ENCODE measurements at regions not wholly inside any gene's neighbourhood (a gene's known extent, or its start where the extent isn't known, plus 50 kb on each side); places are given as distances from the start of the nearest gene placed in this dataset.
A peak's percentile ranks its signal among the peaks of the same experiment; 100 is the strongest.
"Not testable (repeated sequence)": the region's sequence is repeated elsewhere in the genome, so short reads cannot be mapped to it uniquely, and the experiment has no call there.

DNA sequence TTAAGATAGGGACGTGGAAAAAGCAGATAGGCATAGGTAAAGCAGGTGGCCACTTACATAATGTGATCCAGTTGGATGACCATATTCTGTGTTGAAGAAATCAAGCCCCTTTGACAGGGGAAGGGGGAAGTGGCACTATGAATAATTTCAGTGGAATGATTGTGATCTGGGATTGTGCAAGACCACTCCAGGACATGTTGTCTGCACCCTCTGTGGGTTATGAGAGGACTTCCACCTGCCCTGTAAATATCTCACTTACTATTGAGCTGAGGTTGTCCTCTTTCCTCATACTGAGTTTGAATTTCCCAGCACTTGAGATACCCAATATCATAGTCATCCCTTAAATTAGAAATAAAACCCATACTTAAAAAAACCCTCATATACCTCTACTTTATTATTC lies 220.7 kb downstream of the IRS1 start:
- DNase-seq (ENCODE audit: low read depth) = peak; percentile 96

DNA sequence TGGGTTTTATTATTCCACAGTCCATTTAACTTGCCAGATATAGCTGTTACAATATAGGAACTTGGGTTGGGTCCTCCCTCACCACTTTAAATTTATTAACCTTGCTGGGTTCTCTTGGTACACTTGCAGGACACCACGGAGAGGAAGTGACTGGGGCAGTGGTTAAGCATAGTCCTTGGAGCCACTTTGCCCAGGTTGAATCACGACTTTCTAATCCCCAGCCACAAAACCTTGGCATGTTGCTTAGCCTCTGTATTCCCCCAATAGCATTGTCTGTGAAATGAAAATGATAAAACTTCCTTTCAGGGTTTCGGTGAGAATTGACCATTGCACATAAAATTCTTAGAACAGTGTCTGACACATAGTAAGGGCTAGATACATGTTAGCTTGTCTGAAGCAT lies 221.2 kb downstream of the IRS1 start:
- peak; percentile 78 for DNase-seq (ENCODE audit: low read depth)

DNA sequence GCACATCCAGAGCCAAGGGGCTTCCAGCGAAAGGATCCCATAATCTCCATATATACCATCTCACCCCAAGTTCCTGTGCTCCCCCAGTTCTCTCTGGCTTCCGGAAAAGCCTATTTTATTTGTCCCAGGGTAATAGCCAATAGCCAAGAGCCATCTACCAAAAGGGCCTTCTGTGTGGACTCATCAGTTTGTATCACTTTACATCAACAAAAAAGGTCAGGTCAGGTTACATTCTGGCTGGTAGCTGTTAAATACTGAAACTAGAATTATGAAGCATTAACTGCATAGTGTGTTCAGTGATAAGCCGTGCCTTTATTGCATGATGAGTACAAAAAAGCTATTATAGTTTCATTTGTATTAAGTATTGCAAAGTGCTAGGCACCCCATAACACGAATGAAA lies 223.7 kb downstream of the IRS1 start:
- no peak for DNase-seq (ENCODE audit: low read depth)

DNA sequence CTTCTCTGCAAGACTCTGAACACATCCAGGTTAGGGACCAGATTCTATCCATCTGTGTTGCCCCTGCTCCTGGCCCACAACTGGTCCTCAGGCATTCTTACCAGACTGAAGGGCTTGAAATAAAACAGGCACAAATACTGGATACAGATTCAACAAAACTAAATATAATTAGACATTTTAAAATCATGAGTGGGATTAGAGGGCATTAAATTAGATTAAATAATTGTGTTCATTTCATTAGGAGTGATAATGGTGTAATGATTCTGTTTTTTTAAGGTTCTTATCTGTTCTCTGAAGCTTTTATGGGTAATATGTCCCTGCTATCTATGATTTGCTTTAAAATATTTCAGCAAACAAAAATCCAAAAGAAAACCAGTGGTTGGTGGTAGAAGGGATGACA lies 226.5 kb downstream of the IRS1 start:
- no peak for DNase-seq (ENCODE audit: low read depth)

DNA sequence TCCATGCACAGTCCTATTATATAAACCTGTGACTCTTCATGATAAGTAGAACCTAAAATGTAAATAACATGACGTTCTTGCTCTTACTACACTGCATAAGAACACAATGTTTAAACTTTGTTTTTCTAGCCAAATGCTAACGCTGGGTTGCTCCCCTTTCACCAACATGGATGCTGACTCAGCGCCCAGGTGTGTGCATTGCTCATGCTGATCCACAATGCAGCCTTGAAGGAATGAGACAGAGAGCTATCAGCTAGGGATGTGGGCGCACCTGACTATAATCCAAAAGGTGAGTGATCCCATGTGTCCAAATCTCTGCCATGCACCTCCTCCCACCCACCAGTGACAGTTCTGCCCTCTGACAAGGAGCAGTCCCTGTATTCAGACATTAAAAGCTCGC lies 235.0 kb downstream of the IRS1 start:
- no peak for DNase-seq (ENCODE audit: low read depth)

DNA sequence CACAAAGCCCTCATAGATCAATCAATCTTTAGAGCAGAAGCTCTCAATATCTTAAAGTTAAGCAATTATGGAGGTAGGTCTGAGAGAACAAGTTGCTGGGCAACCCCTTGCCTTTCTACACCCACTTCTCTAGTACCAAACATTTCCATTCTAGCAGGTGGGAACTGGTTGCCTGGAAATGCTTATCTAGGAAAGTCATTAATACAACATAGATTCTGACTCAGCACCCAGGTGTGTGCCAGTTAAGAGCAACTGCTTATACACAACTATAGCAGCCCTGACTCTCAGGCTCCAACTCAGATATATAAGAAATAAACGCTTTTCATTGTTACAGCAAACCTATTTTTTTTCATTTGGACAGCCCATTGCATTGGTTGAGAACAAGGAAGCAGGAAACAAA lies 237.7 kb downstream of the IRS1 start:
- peak; percentile 87 for DNase-seq (ENCODE audit: low read depth)

DNA sequence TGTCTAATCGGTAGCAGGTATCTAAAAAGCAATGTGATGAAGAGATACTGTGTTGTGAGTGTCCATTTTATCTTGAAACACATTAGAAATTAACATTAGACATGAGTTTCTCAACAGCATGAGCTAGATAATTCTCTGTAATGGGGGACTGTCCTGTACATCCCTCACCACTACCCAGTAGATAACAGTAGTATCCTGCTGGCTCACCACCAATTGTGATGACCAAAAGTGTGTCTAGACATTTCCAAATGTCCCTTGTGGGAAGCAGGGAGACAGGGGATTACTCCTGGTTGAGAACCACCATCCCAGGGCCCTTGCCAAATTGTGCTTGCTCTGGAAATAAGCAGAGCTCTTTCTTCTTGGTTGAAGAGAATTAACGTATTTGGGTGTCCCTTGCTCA lies 239.3 kb downstream of the IRS1 start:
- no peak for DNase-seq (ENCODE audit: low read depth)

DNA sequence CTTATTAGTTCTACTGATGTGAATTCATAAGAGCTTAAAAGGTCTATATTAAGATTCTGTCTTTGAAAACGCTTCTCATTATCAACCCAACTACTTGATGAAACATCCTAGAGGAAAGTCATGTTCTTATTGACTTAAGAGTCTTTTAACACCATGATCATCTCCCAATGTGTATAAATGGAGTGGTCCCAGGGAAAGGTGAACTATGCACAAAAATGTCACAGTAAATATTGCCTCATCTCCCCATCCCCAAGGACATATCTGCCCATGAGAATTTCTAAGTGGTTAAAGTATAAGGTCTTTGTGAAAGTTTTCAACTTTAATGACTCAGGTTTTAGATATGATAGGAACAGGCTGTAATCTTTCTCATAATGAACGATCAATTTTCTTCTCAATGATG lies 240.1 kb downstream of the IRS1 start:
- no peak for DNase-seq (ENCODE audit: low read depth)

DNA sequence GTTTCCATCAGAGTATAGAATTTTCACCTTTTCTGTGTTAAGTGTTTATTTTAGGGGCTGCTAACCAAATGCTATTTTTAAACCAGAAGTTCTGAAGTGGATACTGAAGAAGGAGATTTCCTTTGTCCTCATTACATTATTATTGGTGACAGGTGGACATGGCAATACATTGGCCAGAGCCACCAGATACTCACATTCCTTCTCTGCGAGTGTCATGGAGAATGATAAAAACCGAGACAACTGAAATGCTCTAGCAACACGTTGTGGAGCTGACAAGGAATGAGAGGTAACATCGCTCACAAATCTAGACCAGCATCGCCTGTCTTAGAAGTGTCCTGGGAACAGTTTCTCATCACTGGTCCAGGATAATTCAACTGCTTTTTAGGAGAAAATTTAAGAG lies 241.2 kb downstream of the IRS1 start:
- no peak for DNase-seq (ENCODE audit: low read depth)

DNA sequence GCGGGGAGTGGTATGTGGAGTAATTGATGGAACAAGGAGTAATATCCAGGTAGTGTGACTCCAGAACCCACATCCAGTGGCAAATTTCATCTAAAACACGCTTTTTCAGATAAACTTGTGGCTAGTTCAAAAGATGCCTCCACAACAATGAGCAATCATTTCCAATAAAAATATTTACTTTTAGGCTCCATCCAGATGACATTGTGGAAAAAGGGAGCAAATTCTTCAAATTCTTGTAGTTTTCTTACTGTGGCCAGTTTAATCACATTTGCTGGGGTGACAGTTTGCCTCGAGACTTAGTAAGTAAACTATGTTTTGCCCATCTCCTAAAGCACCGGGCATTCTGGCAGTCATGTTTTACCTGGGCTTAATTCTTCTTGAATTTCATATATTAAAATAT lies 243.6 kb downstream of the IRS1 start:
- no peak for DNase-seq (ENCODE audit: low read depth)

DNA sequence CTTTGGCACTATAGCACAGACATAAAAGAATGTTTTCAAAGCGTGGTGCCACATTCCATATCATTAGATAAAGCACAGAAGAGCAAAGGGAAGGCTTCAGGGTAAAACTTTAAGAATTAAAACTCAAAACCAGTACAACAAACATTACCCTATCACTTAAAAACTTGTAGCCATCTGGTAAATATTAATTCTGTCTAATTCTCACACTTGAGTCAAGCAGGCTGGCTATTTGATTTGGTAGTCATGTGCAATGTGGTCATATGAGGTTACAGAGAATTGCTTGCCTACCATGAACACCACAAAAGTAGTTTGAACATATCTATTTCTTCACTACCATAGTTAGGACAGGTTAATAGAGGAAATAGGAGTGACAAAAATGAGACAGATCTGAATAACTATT lies 244.9 kb downstream of the IRS1 start:
- DNase-seq (ENCODE audit: low read depth) = peak; percentile 71

DNA sequence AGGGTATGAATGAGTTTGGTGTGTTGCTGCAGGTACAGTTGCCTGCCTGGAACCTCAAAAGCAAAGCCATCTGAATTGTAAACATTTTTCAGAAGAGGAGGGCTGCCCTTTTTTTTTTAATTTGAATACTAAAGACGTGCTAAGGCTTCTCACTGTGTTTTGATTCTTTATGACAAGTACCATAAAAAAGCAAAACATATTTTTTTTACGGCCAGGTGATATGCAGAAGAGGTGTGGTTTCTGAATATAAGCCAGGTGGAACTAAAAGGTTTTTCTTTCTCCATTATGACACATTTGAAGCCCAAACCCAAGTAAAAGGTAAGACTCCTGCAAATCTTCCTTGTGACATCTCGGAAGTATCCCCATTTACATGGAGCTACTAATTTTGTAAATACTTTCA lies 246.3 kb downstream of the IRS1 start:
- DNase-seq (ENCODE audit: low read depth) = no peak

DNA sequence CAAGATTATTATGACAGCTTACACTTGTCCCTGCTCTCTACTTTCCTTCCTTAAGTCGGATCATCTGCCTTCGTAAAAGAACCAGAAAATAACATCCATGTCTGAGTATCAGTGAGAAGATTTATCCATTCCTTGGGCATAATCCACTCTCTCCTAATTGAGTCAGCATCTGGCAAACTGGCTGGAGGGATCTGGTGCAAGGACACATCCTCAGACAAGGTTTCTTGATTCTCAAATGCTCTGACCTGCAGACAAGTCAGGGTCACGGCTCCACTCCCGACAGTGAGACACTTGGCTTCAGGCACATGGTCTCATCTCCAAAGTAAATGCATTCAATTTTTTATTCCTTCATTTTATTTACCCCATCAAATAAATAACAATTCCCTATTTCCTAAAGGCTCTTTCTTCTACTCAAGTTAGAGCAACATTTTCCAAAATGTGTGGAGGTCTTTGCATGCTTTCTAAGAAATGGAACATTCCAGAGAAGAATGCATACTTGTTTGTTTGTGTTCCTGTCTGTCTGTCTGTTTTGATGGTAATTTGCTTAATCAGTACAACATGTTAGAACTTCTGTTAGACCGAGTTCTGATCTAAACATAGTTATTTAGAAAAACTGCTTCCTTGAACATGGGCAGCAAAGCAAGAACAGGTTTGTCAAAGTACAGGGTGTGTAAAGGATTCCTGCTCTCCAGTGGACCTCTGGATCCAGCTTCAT lies 246.9 kb downstream of the IRS1 start:
- DNase-seq (ENCODE audit: low read depth) = no peak

DNA sequence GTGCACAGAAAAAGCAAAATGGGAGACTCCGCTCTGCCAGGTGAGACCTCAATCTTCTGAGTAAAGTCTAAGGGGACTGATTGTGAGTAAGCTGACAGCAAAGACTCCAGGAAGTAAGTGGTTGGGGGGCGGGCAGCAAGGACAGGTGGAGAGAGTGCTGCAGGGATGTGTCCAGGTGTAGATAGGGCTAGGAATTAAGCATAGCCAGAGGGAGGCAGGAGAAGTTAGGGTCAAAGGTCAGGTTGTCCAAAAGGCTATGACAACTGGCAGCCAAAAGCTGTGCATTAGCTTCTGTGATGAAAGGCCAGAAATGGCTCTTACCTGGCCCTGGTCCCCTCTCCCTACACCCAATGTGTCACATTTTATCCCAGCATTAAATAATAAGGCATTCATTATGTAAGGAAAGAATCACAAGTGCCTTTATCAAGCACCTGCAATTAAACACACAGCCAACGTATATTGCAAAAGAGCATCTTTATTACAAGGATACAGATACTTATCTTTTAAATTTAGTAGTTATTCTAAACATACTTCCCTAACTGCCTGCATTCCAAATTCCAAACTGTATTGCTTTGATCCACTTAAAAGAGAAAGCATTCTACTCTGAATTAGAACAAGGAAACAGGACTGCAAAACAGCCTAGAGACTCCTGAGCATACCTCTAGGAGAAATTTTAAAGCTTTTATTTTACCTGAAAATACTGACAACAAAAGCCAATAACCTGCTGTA lies 247.9 kb downstream of the IRS1 start:
- DNase-seq (ENCODE audit: low read depth) = no peak

DNA sequence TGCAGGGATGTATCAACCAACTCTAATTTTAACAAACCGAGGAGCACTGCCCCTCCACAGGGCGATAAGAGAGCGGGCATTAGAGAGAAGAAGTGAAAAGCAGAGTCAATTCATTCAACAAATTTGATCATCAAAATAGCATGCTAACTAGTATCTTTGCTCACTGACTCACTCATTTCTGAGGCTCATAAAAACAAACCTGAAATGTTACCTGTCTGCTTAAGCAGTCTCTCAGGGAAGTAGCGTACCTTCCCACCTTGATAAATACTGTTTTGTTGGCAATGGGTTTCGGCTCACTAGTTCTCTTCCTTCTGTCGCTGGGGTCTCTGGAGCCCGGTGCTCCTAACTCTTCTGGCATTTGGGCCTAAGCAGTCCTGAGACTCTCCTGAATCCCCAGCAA lies 248.8 kb downstream of the IRS1 start:
- no peak for DNase-seq (ENCODE audit: low read depth)

DNA sequence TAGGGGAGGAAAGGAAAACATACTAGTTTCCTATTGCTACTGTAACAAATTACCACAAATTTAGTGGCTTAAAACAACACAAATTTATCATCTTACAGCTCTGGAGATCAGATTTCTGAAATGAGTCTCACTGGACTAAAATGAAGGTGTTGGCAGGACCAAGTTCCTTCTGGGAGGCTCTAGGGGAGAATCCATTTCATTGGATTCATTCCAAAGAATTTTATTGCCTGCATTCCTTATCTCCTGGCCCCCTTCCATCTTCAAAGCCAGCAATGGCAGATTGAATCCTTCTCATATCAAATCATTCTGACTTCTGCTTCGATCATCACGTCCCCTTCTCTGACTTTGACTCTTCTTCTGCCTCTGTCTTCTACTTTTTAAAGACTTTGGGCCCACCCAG lies 250.9 kb downstream of the IRS1 start:
- no peak for DNase-seq (ENCODE audit: low read depth)

DNA sequence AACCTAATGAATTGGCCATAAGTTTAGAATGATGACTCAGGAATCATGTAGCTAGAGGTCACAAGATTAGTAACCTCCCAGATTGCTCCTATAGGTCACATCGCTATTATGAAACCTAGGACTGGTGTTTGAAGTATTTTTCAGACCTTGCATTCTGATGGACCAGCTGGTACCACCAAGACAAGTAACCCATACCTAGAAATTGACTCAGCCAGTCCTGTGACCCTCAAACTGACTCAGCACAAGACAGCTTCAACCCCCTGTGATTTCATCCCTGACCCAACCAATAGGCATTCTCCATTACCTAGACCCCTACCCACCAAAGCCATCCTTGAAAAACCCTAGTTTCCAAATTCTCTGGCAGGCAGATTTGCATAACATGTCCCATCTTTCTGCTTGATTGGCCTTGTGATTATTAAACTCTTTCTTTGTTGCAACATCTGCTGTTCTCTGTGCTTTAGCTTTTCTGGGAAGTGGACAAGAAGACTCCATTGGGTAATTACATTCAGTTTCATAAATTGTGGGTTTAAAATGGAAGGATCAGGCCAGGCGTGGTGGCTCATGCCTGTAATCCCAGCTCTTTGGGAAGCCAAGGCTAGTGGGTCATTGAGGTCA lies 254.9 kb downstream of the IRS1 start:
- peak; percentile 87 for DNase-seq (ENCODE audit: low read depth)

DNA sequence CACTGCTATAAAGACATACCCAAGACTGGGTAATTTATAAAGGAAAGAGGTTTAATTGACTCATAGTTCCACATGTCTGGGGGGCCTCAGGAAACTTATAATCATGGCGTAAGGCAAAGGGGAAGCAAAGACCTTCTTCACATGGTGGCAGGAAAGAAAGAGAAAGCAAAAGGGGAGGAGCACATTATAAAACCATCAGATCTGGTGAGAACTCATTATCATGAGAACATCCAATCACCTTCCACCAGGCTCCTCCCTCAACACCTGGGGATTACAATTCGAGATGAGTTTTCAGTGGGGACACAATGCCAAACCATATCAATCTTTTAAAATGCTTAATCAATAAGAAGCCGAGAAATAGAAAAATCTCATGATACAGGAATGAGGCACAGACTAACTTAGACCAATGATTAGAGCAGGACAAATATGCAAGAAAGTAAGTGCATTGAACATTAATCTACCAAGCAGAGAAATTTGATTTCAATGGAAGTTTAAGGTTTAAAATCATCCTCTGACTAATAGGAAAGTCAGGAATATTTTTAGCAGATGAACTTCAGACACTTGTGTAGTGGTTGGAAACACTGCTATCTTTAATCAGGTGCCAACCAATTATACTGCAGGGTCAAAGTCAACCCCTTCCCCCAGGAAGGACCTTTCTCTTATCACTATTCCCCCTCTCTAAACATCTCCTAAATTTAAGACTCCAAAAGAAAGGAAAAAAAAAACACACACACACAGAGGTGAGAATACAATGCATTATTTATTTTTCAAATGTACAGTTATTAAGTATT lies 259.2 kb downstream of the IRS1 start:
- DNase-seq (ENCODE audit: low read depth) = no peak

DNA sequence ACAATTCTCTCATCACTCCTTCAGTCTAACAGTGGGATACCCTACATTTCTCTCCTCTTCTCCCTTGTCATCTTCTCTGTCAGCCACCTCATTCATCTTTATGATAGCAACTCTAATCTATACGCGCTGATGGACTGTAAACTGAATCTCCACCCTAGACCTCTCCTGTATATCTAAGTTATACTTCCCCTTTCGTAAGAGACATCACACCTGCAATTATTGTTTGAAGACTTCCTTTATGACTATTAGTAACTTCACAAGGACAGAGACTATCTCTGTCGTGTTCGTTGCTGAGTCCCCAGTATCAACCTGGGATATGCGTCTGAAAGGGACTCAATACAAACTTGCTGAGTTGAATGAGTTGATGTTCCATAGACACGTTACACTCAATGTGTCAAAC lies 263.2 kb downstream of the IRS1 start:
- DNase-seq (ENCODE audit: low read depth) = no peak

DNA sequence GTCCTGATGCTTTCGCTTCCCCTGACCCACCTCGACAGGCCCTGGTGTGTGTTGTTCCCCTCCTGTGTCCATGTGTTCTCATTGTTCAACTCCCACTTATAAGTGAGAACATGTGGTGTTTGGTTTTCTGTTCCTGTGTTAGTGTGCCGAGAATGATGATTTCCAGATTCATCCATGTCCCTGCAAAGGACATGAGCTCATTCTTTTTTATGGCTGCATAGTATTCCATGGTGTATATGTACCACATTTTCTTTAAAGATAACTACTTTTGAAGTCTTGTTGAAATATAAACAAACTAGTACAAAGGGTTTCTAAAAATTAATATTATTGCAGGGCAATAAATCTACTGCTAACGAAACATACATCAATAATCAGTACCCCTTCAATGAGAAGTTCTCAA lies 266.6 kb downstream of the IRS1 start:
- not testable (repeated sequence) for DNase-seq (ENCODE audit: low read depth)

DNA sequence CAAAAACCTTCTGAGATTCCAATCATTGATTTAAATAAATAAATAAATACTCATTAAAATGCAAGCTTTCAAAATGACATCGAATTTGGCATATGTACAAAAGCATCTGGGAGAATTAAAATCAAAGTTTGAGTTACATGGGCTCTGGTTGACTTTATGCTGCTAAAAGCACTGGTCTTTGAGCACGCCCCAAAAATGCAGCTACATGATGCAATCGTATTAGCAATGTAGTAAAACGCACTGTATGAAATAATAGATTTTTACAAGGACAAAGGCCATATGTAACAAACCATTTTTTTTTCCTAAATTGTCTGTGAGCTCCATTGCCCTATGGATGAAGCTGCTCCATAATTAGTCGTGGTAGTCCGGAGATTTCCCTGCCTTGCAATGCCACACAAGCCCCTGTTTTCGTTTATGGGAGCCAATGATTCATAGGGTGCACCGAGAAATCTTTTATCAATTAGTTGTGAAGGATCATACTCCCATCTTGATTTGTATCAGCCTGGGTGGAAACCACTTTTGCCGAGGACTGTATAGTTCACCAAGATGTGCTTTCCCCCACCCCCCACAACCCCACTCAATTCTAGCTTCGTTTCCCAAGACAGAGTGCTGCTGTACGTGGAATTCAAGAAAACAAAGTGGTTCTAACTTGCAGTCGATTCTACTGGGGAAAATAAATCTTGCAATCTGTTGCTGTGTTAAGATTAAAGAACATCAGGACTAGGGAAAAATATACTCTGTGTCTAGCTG lies 268.4 kb downstream of the IRS1 start:
- DNase-seq (ENCODE audit: low read depth) = no peak

DNA sequence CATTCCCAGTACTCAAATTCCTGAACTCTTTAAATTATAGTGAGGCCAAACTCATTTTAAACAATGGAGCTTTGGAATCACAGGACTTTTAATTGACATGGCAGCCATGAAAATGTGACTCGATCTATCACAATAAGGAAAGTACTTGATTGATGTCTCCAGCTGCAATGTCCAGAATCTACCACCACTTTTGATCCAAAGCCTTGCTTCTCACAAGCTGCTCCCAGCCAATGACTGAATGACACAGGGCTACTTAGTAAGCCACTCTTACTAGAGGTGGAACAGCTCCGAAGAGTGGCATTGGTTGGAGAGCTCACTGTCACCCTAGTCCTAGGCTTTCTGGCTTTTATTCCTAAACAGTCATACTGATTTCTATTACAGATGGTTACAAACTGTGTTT lies 270.1 kb downstream of the IRS1 start:
- DNase-seq (ENCODE audit: low read depth) = no peak
